Sigmoid colon (tissue), 6 donors: ENCODE measurements at regions not wholly inside any gene's neighbourhood (a gene's known extent, or its start where the extent isn't known, plus 50 kb on each side); places are given as distances from the start of the nearest gene placed in this dataset.
"Not testable (repeated sequence)": the region's sequence is repeated elsewhere in the genome, so short reads cannot be mapped to it uniquely, and the experiment has no call there.

Source experiments
- DNase-seq: peaks from one replicate; pipeline ENCODE4 v3.0.0-alpha.2; 2019
- H3K27ac ChIP-seq, 4 donors: fragments of 200-600 bp; sonication (generic); one replicate each; pipeline ENCODE4 v1.5.1; 2016 to 2019; ENCODE audit warnings: mild to moderate bottlenecking in 1 of 4
- H3K27me3 ChIP-seq, 3 donors: fragments of 200-600 bp; sonication (generic); one replicate each; pipeline ENCODE4 v1.5.1; 2019; ENCODE audit warnings: mild to moderate bottlenecking in 1 of 3
- H3K36me3 ChIP-seq, 4 donors: fragments of 200-600 bp; sonication (generic); one replicate each; pipeline ENCODE4 v1.5.1; 2016 to 2019
- H3K4me1 ChIP-seq, 4 donors: fragments of 200-600 bp; sonication (generic); one replicate each; pipeline ENCODE4 v1.5.1; 2017 to 2019
- H3K4me3 ChIP-seq, 4 donors: fragments of 200-600 bp; sonication (generic); one replicate each; pipeline ENCODE4 v1.5.1; 2017 to 2019; ENCODE audit warnings: mild to moderate bottlenecking in 2 of 4, moderate library complexity in 1 of 4
- H3K9me3 ChIP-seq, 4 donors: fragments of 200-600 bp in 3 of 4; sonication (generic) in 3 of 4; one replicate each; pipeline versions ENCODE4 v1.5.1 to v1.6.1; 2013 to 2019
- EP300 ChIP-seq, 4 donors: sonication (generic); formaldehyde crosslinking; IDR thresholded peaks; one replicate each; pipeline ENCODE4 v1.6.1; 2017; ENCODE audit warnings: antibody characterized with exemption in 4 of 4
- POLR2A ChIP-seq, 2 donors: fragments of 450-650 bp; IDR thresholded peaks; one replicate each; pipeline ENCODE4 v1.6.1; 2016; ENCODE audit warnings: antibody characterized with exemption in 2 of 2, mild to moderate bottlenecking in 2 of 2, moderate library complexity in 2 of 2
- POLR2AphosphoS5 ChIP-seq, 4 donors: sonication (generic); formaldehyde crosslinking; IDR thresholded peaks; one replicate each; pipeline ENCODE4 v1.6.1; 2017; ENCODE audit warnings: antibody characterized with exemption in 4 of 4
- WGBS, 2 donors: extraction: QIAGEN DNeasy Blood & Tissue Kit; methylation state at CpG; one replicate each; pipeline ENCODE4 v1.1.7; 2013; 5-methylcytosine and 5-hydroxymethylcytosine counted together
- intact Hi-C: fragments of 100-400 bp; cut with DNase I; formaldehyde crosslinking; loops from one replicate; pipeline ENCODE4 v1.15.1; 2023
- TF ChIP-seq, protein P1 (sequence below), 4 experiments: fragments of 450-650 bp in 3 of 4; fragments of 200-600 bp in 1 of 4; IDR thresholded peaks; one replicate each; pipeline ENCODE4 v1.5.1; 2016 to 2019; ENCODE audit warnings: antibody characterized with exemption in 4 of 4, mild to moderate bottlenecking in 3 of 4, moderate library complexity in 2 of 4
- donor health status: healthy with polysubstance abuse.
- donor health status: healthy.

DNA sequence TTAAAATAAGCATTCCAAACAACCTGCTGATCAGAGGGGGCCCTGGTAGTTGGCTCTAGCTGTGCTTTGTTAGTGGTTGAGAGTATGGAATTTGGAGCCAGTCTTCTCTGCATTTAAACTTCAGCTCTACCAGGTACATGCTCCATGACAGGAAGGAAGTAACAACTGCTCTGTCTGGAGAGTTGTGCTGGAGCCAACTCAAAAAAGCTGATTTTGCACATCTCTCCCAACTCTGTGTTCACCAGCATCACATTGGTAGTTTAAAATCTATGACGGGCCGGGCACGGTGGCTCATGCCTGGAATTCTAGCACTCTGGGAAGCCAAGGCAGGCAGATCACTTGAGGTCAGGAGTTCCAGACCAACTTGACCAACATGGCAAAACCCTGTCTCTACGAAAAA is 68.8 kb upstream of the BMP2 start:
- intact Hi-C loops, result no loop called here
- H3K4me3 ChIP-seq, result no peak overlapping the region
- no peaks in the 10 kb centered on the region for H3K27me3 ChIP-seq
- no peaks in the 10 kb centered on the region for H3K9me3 ChIP-seq
- no peaks in the 10 kb centered on the region for H3K36me3 ChIP-seq
- H3K4me1 ChIP-seq, result no peaks in the 10 kb centered on the region
- 96% methylated on average over 4 of the region's 4 CpGs for WGBS, 2 donors
- TF ChIP-seq, protein P1, sequence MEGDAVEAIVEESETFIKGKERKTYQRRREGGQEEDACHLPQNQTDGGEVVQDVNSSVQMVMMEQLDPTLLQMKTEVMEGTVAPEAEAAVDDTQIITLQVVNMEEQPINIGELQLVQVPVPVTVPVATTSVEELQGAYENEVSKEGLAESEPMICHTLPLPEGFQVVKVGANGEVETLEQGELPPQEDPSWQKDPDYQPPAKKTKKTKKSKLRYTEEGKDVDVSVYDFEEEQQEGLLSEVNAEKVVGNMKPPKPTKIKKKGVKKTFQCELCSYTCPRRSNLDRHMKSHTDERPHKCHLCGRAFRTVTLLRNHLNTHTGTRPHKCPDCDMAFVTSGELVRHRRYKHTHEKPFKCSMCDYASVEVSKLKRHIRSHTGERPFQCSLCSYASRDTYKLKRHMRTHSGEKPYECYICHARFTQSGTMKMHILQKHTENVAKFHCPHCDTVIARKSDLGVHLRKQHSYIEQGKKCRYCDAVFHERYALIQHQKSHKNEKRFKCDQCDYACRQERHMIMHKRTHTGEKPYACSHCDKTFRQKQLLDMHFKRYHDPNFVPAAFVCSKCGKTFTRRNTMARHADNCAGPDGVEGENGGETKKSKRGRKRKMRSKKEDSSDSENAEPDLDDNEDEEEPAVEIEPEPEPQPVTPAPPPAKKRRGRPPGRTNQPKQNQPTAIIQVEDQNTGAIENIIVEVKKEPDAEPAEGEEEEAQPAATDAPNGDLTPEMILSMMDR (IDR thresholded peaks at IDR 0.05), result no peak
- TF ChIP-seq EP300 (IDR thresholded peaks at IDR 0.05) (no peak), POLR2AphosphoS5 (IDR thresholded peaks at IDR 0.05) (no peak), POLR2A (IDR thresholded peaks at IDR 0.05) (no peak)
- no peak for DNase-seq
- H3K27ac ChIP-seq, result no peak overlapping the region

DNA sequence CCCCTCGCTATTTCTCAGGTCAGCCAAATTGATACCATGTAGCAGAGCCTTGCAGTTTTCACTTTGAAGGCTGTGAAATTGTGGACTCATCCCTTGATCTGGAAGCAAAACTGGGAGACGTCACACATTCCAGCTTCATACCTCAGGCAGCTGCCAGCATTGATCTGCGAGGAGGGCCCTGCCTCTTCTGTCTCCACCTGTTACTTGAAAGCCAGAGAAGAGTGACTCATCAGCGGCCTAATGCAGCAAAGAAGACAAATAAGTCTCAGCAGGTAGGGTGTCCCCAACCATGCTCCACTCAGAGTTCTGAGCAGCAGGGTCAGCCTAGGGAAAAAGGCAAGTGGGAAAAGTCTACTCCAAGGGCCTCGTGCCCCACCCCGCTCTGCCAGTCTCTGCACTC is 69.4 kb upstream of the BMP2 start:
- no peaks in the 10 kb centered on the region for H3K9me3 ChIP-seq
- H3K27me3 ChIP-seq, result no peaks in the 10 kb centered on the region
- WGBS, 2 donors, result 72 to 83% methylated on average over 6 of the region's 6 CpGs
- H3K4me3 ChIP-seq, result no peak overlapping the region
- DNase-seq, result no peak
- no peak overlapping the region for H3K27ac ChIP-seq
- TF ChIP-seq POLR2A (IDR thresholded peaks at IDR 0.05), result no peak
- TF ChIP-seq EP300 (IDR thresholded peaks at IDR 0.05), result no peak
- no peak for TF ChIP-seq POLR2AphosphoS5 (IDR thresholded peaks at IDR 0.05)
- TF ChIP-seq, protein P1 (IDR thresholded peaks at IDR 0.05), result no peak
- intact Hi-C loops, result no loop called here
- no peaks in the 10 kb centered on the region for H3K4me1 ChIP-seq
- H3K36me3 ChIP-seq, result no peaks in the 10 kb centered on the region

DNA sequence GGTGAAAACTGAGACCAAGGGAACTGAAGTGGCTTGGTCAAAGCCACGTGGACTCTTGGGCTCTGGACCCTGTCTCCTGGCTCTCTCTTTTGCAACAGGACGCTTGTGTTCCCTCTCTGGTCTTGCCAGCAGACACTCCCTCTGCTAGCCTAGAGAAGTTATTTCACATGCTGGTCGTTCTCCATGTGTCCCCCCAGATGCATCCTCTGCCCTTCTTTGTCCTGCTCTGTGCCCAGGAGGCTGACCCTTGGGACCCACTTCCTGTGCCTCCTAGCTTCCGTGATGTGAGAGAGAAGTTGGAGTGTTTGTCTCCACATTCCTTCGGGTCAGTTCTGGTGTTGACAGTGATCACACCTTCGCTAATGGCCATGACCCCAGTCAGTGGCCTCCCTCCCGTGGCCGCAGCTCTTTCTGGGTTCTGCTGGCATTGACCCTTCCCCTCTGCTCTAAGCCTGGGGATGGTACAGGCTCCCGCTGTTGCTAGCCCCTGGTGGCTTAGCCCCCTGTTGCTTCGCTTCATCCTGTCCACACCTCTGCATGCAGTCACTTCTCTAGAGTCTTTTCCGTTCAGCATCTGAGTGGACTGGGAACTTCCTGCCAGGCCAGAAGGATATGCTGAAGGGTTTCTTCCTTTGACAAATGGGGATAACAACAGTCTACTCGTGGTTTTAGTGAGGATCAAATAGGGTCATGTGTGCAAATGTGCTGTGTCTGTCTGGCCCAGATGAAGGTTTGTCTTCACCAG is 70.1 kb upstream of the BMP2 start:
- DNase-seq, result no peak

DNA sequence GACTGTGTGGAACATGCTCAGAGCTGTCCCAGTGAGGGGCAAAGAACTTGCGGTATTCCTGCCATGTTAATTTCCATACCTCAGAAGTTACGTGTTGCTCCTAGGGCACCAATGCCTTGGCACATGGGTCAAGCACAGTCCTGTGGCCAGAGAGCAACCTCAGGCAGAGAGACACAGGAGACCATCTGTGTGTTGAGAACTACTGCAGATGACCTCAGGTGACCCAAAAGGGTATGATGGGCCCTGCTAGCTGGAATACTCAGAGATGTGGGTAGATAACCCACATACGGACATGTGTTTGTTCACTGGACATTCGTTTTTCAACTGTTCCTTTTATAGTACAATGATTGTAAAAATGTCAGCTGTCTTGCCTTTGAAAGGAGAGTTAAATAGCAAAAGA is 71.5 kb upstream of the BMP2 start:
- Histone ChIP-seq H3K4me1 (no peaks in the 10 kb centered on the region), H3K9me3 (no peaks in the 10 kb centered on the region), H3K27me3 (no peaks in the 10 kb centered on the region), H3K4me3 (no peak overlapping the region), H3K36me3 (no peaks in the 10 kb centered on the region), H3K27ac (no peak overlapping the region)
- DNase-seq, result no peak
- WGBS, 2 donors, result 66 to 84% methylated on average over 4 of the region's 4 CpGs
- intact Hi-C loops, result no loop called here
- TF ChIP-seq, protein P1 (IDR thresholded peaks at IDR 0.05), result no peak
- no peak for TF ChIP-seq EP300 (IDR thresholded peaks at IDR 0.05)
- no peak for TF ChIP-seq POLR2A (IDR thresholded peaks at IDR 0.05)
- no peak for TF ChIP-seq POLR2AphosphoS5 (IDR thresholded peaks at IDR 0.05)

More for the DNA sequence above, 70.1 kb upstream of the BMP2 start:
- intact Hi-C loops, result no loop called here
- 87 to 91% methylated on average over 12 of the region's 12 CpGs for WGBS, 2 donors
- H3K27me3 ChIP-seq, result no peaks in the 10 kb centered on the region
- no peaks in the 10 kb centered on the region for H3K4me1 ChIP-seq
- H3K27ac ChIP-seq, result no peak overlapping the region
- no peaks in the 10 kb centered on the region for H3K36me3 ChIP-seq
- H3K9me3 ChIP-seq, result no peaks in the 10 kb centered on the region
- TF ChIP-seq, protein P1 (IDR thresholded peaks at IDR 0.05), result no peak
- no peak for TF ChIP-seq POLR2AphosphoS5 (IDR thresholded peaks at IDR 0.05)
- no peak for TF ChIP-seq POLR2A (IDR thresholded peaks at IDR 0.05)
- no peak for TF ChIP-seq EP300 (IDR thresholded peaks at IDR 0.05)
- H3K4me3 ChIP-seq, result no peak overlapping the region

DNA sequence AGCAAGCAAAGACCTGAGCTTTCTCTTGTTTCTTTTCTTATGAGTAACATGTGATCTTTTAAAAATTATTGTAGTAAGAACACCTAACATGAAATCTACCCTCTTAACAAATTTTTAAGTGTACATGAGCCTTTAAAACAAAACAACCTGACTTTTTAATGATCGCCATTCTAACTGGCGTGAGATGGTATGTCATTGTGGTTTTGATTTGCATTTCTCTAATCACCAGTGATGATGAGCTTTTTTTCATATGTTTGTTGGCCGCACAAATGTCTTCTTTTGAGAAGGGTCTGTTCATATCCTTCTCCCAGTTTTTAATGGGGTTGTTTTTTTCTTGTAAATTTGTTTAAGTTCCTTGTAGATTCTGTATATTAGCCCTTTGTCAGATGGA is 73.7 kb upstream of the BMP2 start:
- H3K27me3 ChIP-seq, H3K36me3 ChIP-seq, H3K9me3 ChIP-seq, H3K27ac ChIP-seq, H3K4me1 ChIP-seq, H3K4me3 ChIP-seq, intact Hi-C loops, DNase-seq: not testable (repeated sequence)
- WGBS, 2 donors, result 77 to 92% methylated on average over 3 of the region's 3 CpGs
